Calu3 (cell line): ENCODE measurements at regions not wholly inside any gene's neighbourhood (a gene's known extent, or its start where the extent isn't known, plus 50 kb on each side); places are given as distances from the start of the nearest gene placed in this dataset.

Experiments
- BruUV-seq: library from RNA; stranded (reverse); fragments of 400-500 nt; replicated peaks from 2 replicates; lab custom pipeline; 2021; lab: Mats Ljungman, UMichigan
- CTCF ChIA-PET: fragments of 300-600 bp; sonication (Branson Sonifier 250); formaldehyde crosslinking; loops from one replicate; lab custom pipeline; 2022; ENCODE audit warnings: antibody characterized with exemption; lab: Charles Lee
- DNase-seq: peaks from one replicate; pipeline ENCODE4 v3.0.0; 2022
- H3K27ac Mint-ChIP-seq: one replicate; pipeline ENCODE4 v1.8.0; 2022; ENCODE audit warnings: mixed read lengths; ENCODE audit not compliant: unreplicated experiment
- H3K27me3 Mint-ChIP-seq: one replicate; pipeline ENCODE4 v1.8.0; 2022; ENCODE audit warnings: mixed read lengths; ENCODE audit not compliant: unreplicated experiment
- H3K36me3 Mint-ChIP-seq: one replicate; pipeline ENCODE4 v1.8.0; 2022; ENCODE audit warnings: mild to moderate bottlenecking, moderate library complexity, mixed read lengths; ENCODE audit not compliant: insufficient read depth, unreplicated experiment
- H3K4me1 Mint-ChIP-seq: one replicate; pipeline ENCODE4 v1.8.0; 2022; ENCODE audit warnings: mild to moderate bottlenecking, low read depth, mixed read lengths; ENCODE audit not compliant: unreplicated experiment
- H3K4me3 Mint-ChIP-seq: one replicate; pipeline ENCODE4 v1.8.0; 2022; ENCODE audit warnings: mild to moderate bottlenecking, low read depth, moderate library complexity, mixed read lengths; ENCODE audit not compliant: unreplicated experiment
- H3K9me3 Mint-ChIP-seq: one replicate; pipeline ENCODE4 v1.8.0; 2022; ENCODE audit warnings: low read depth, mixed read lengths; ENCODE audit not compliant: unreplicated experiment
- intact Hi-C: fragments of 100-400 bp; cut with micrococcal nuclease; formaldehyde crosslinking; loops from one replicate; pipeline ENCODE4 v1.10.0; 2022; ENCODE audit not compliant: unreplicated experiment
- TF ChIP-seq, protein P1 (sequence below): fragments of 200-600 bp; IDR thresholded peaks from one replicate; pipeline ENCODE4 v1.8.0; 2022; ENCODE audit warnings: antibody characterized with exemption; ENCODE audit not compliant: unreplicated experiment

DNA sequence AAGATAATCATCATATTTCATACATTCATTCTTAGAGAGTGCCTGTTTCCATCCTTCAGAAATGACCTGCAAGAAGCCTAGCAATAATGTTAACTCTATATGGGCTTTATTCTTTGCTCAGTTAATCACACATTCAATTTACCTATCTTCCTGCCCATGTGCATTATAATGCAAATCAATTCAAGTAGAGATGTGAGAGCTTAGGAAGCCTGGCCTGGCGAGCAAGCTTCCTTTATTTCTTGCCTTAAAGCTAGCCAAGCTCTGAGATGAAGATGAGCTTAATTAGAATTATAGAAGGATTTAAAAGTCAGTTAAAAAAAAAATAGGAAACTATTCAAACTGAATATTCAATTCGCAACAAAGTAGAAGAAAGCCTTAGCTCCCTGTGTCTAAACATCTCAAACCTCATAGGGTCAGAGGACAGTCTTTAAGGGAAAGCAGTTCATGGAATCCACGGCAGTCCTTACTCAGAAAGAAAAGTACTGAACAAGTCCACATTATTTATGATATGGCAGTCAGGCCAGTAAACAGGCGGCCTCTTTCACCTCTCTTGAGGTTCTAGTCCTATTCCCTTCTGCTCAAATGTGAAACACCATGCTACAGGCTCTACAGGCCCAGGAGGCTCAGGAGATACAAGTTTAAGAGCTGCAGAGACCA lies 214.1 kb downstream of the TFEC start:
- Mint-ChIP-seq H3K4me1 (no peaks in the 10 kb centered on the region), H3K27me3 (no peaks in the 10 kb centered on the region), H3K9me3 (no peaks in the 10 kb centered on the region), H3K4me3 (no peak overlapping the region), H3K36me3 (no peaks in the 10 kb centered on the region), H3K27ac (no peak overlapping the region)
- TF ChIP-seq, protein P1, sequence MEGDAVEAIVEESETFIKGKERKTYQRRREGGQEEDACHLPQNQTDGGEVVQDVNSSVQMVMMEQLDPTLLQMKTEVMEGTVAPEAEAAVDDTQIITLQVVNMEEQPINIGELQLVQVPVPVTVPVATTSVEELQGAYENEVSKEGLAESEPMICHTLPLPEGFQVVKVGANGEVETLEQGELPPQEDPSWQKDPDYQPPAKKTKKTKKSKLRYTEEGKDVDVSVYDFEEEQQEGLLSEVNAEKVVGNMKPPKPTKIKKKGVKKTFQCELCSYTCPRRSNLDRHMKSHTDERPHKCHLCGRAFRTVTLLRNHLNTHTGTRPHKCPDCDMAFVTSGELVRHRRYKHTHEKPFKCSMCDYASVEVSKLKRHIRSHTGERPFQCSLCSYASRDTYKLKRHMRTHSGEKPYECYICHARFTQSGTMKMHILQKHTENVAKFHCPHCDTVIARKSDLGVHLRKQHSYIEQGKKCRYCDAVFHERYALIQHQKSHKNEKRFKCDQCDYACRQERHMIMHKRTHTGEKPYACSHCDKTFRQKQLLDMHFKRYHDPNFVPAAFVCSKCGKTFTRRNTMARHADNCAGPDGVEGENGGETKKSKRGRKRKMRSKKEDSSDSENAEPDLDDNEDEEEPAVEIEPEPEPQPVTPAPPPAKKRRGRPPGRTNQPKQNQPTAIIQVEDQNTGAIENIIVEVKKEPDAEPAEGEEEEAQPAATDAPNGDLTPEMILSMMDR = no peak
- no peak for DNase-seq
- intact Hi-C loops = loop anchor here (2.0 kb wide), 1 partner anchor 52 kb away; no protein-coding TSS in a partner anchor
- CTCF ChIA-PET = no interaction called here
- BruUV-seq = no TSS peak

DNA sequence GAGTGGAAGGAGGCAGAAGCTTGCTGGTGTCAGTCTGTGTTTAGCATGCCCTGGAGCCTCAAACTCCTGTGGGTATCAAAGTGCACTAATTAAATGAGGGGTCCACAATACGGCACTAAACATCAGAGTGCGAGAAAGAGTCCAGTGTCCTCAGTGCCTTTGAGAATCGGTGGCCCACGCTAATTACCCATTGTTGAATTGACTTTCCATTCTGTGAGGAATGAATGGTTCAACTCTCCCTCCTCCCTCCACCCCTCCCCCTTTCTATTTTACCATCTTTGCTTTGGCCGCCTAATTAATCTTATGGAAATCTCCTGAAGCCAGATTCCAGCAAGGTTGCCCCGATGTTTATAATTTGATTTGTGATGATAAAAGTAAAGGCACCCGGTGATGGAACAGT lies 217.8 kb downstream of the TFEC start:
- no peak for DNase-seq
- intact Hi-C loops = no loop called here
- CTCF ChIA-PET = no interaction called here
- TF ChIP-seq, protein P1 = no peak
- no peaks in the 10 kb centered on the region for H3K27me3 Mint-ChIP-seq
- H3K27ac Mint-ChIP-seq = no peak overlapping the region
- no TSS peak for BruUV-seq
- H3K4me1 Mint-ChIP-seq = no peaks in the 10 kb centered on the region
- H3K4me3 Mint-ChIP-seq = no peak overlapping the region
- no peaks in the 10 kb centered on the region for H3K9me3 Mint-ChIP-seq
- no peaks in the 10 kb centered on the region for H3K36me3 Mint-ChIP-seq

DNA sequence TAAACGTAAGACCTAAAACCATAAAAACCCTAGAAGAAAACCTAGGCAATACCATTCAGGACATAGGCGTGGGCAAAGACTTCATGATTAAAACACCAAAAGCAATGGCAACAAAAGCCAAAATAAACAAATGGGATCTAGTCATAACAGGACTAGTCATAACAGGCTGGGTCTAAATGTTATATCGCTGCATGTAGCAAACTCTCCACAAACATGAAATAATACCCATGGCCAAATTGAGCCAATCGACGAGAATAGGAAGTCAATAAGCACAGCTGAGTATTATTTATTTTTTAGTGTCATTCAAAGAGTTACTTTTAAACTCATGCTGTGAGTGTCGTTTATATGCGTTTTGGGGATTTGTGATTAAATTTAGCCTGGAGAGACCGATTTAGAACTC lies 225.1 kb downstream of the TFEC start:
- no TSS peak for BruUV-seq
- H3K9me3 Mint-ChIP-seq = peaks cover 2% of the 10 kb centered on the region
- no peaks in the 10 kb centered on the region for H3K36me3 Mint-ChIP-seq
- no peak overlapping the region for H3K27ac Mint-ChIP-seq
- CTCF ChIA-PET = no interaction called here
- DNase-seq = no peak
- no peaks in the 10 kb centered on the region for H3K27me3 Mint-ChIP-seq
- intact Hi-C loops = no loop called here
- TF ChIP-seq, protein P1 = no peak
- no peak overlapping the region for H3K4me3 Mint-ChIP-seq
- H3K4me1 Mint-ChIP-seq = no peaks in the 10 kb centered on the region

DNA sequence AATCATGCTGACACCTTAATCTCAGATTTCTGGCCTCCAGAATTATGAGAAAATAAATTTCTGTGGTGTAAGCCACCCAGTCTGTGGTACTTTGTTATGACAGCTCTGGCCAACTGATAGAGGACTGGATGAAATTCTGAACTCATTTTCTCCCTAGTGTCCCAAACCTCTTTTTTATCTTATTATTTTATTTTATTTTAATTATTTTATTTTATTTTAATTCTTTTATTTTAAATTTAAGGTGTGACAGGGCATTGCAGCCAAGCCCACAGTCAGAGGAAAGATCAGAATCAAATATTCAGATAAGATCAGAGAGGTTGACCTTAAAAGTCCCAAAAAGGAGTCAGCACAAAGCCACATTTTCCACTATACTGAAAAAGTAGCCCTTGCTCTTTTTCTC lies 228.1 kb downstream of the TFEC start:
- H3K4me3 Mint-ChIP-seq = no peak overlapping the region
- intact Hi-C loops = no loop called here
- no peaks in the 10 kb centered on the region for H3K36me3 Mint-ChIP-seq
- no TSS peak for BruUV-seq
- TF ChIP-seq, protein P1 = no peak
- H3K4me1 Mint-ChIP-seq = peaks cover 5% of the 10 kb centered on the region
- CTCF ChIA-PET = no interaction called here
- no peak for DNase-seq
- H3K9me3 Mint-ChIP-seq = peaks cover 2% of the 10 kb centered on the region
- H3K27me3 Mint-ChIP-seq = no peaks in the 10 kb centered on the region
- H3K27ac Mint-ChIP-seq = no peak overlapping the region
